Brain pericyte (primary cell): ENCODE measurements at regions not wholly inside any gene's neighbourhood (a gene's known extent, or its start where the extent isn't known, plus 50 kb on each side); places are given as distances from the start of the nearest gene placed in this dataset.

Experiments
- DNase-seq: peaks from one replicate; pipeline ENCODE4 v3.0.0-alpha.2; 2012; ENCODE audit warnings: low read depth, low spot score

- no peak for DNase-seq
These were observed 265.6 kb downstream of the NSG2 start for GRCh38 chr5:174311121-174311520.

GRCh38 chr5:174311531-174312269 is 266.2 kb downstream of the NSG2 start:
- DNase-seq: no peak

GRCh38 chr5:174312270-174312617 is 266.7 kb downstream of the NSG2 start:
- no peak for DNase-seq

GRCh38 chr5:174312641-174313040 is 267.1 kb downstream of the NSG2 start:
- no peak for DNase-seq

GRCh38 chr5:174313615-174314014 is 268.1 kb downstream of the NSG2 start:
- no peak for DNase-seq

GRCh38 chr5:174314261-174314660 is 268.8 kb downstream of the NSG2 start:
- no peak for DNase-seq

GRCh38 chr5:174315471-174315870 is 270.0 kb downstream of the NSG2 start:
- DNase-seq: no peak

- no peak for DNase-seq
These were observed 270.4 kb downstream of the NSG2 start for GRCh38 chr5:174315871-174316270.

GRCh38 chr5:174316326-174316725 is 270.8 kb downstream of the NSG2 start:
- DNase-seq: no peak

- no peak for DNase-seq
These were observed 271.9 kb downstream of the NSG2 start for GRCh38 chr5:174317256-174317894.

GRCh38 chr5:174318578-174318977 is 273.1 kb downstream of the NSG2 start:
- DNase-seq: no peak

- no peak for DNase-seq
These were observed 274.0 kb downstream of the NSG2 start for GRCh38 chr5:174319551-174319950.

GRCh38 chr5:174320051-174320450 is 274.5 kb downstream of the NSG2 start:
- DNase-seq: no peak

GRCh38 chr5:174323878-174324281 is 278.4 kb downstream of the NSG2 start:
- no peak for DNase-seq

- DNase-seq: no peak
These were observed 279.2 kb downstream of the NSG2 start for GRCh38 chr5:174324680-174325079.

GRCh38 chr5:174325431-174325830 is 279.9 kb downstream of the NSG2 start:
- no peak for DNase-seq

GRCh38 chr5:174325961-174326360 is 280.5 kb downstream of the NSG2 start:
- no peak for DNase-seq

GRCh38 chr5:174326372-174326771 is 280.9 kb downstream of the NSG2 start:
- DNase-seq: no peak

GRCh38 chr5:174327317-174327864 is 281.9 kb downstream of the NSG2 start:
- no peak for DNase-seq

GRCh38 chr5:174327896-174328295 is 282.4 kb downstream of the NSG2 start:
- no peak for DNase-seq

GRCh38 chr5:174328631-174329299 is 283.3 kb downstream of the NSG2 start:
- no peak for DNase-seq

GRCh38 chr5:174329738-174330137 is 284.2 kb downstream of the NSG2 start:
- no peak for DNase-seq
